Upper lobe of left lung (tissue), 6 donors: ENCODE measurements at regions not wholly inside any gene's neighbourhood (a gene's known extent, or its start where the extent isn't known, plus 50 kb on each side); places are given as distances from the start of the nearest gene placed in this dataset.
A peak's percentile ranks its signal among the peaks of the same experiment; 100 is the strongest.

Experiments
- ATAC-seq, 2 donors: fragments of 200-7000 bp; cut with Tn5 transposase; one replicate each; pipeline ENCODE4 v1.9.1; 2022; ENCODE audit warnings: mild to moderate bottlenecking in 2 of 2, moderate library complexity in 2 of 2; ENCODE audit not compliant: low FRiP score in 2 of 2
- DNase-seq, 2 donors: peaks; one replicate each; pipeline ENCODE4 v3.0.0-alpha.2; 2019 to 2020
- H3K27ac ChIP-seq, 4 donors: fragments of 200-600 bp; sonication (generic); one replicate each; pipeline ENCODE4 v1.5.1; 2016 to 2019
- H3K27me3 ChIP-seq, 4 donors: fragments of 200-600 bp; sonication (generic); one replicate each; pipeline ENCODE4 v1.5.1; 2017 to 2019
- H3K36me3 ChIP-seq, 4 donors: fragments of 200-600 bp; sonication (generic); one replicate each; pipeline ENCODE4 v1.5.1; 2016 to 2019
- H3K4me1 ChIP-seq, 4 donors: fragments of 200-600 bp; sonication (generic); one replicate each; pipeline ENCODE4 v1.5.1; 2018 to 2019
- H3K4me3 ChIP-seq, 4 donors: fragments of 200-600 bp; sonication (generic); one replicate each; pipeline ENCODE4 v1.5.1; 2017 to 2019; ENCODE audit warnings: mild to moderate bottlenecking in 2 of 4, moderate library complexity in 1 of 4
- H3K9me3 ChIP-seq, 4 donors: fragments of 200-600 bp; sonication (generic); one replicate each; pipeline ENCODE4 v1.5.1; 2018 to 2019
- EP300 ChIP-seq, 4 donors: sonication (generic); formaldehyde crosslinking; IDR thresholded peaks; one replicate each; pipeline ENCODE4 v1.5.1; 2017; ENCODE audit warnings: antibody characterized with exemption in 4 of 4, control low read depth in 2 of 4
- POLR2A ChIP-seq, 4 donors: fragments of 450-650 bp; IDR thresholded peaks; one replicate each; pipeline ENCODE4 v1.5.1; 2016 to 2017; ENCODE audit warnings: antibody characterized with exemption in 4 of 4, mild to moderate bottlenecking in 2 of 4
- POLR2AphosphoS5 ChIP-seq, 2 donors: sonication (generic); formaldehyde crosslinking; IDR thresholded peaks; one replicate each; pipeline ENCODE4 v1.5.1; 2017; ENCODE audit warnings: antibody characterized with exemption in 2 of 2
- WGBS, 2 donors: methylation state at CpG; one replicate each; pipeline ENCODE4 v1.1.5; 2017 to 2018; 5-methylcytosine and 5-hydroxymethylcytosine counted together
- TF ChIP-seq, protein P1 (sequence below), 6 experiments: fragments of 450-650 bp in 4 of 6; fragments of 200-600 bp in 2 of 6; sonication (generic) in 2 of 6; IDR thresholded peaks; one replicate each; pipeline ENCODE4 v1.5.1; 2016 to 2019; ENCODE audit warnings: antibody characterized with exemption in 6 of 6
- donor health status: DM: no; HTN: no; CAD: no; lungs with moderate emphysema.
- donor health status: DM: no; HTN: yes; CAD: no; lungs with severe emphysema.

DNA sequence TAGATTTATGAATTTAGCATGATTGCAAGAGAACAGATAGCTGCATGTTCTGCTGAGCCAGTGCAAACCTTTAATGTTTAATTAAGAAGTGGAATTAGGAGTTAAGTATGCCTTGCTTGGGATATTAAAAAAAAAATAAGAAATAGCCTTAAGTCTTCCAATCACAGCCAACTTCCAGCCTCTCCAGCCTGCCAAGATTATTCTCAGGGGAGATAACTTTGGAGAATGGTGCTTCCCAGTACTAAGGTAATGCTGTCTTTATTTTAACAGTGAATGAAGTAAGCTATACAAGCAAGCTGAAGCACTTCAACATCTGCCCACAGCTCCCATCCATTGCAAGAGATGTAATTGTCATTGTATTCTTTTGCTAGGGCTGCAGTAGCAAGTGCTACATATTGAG is 389.5 kb upstream of the ASIC2 start:
- Histone ChIP-seq H3K9me3 (no peaks in the 10 kb centered on the region), H3K4me1 (no peaks in the 10 kb centered on the region), H3K27ac (no peak overlapping the region), H3K27me3 (no peaks in the 10 kb centered on the region), H3K4me3 (no peak overlapping the region), H3K36me3 (no peaks in the 10 kb centered on the region)
- DNase-seq (no peak), ATAC-seq (no peak)
- TF ChIP-seq POLR2AphosphoS5 (IDR thresholded peaks at IDR 0.05): no peak
- TF ChIP-seq POLR2A (IDR thresholded peaks at IDR 0.05): no peak
- TF ChIP-seq EP300 (IDR thresholded peaks at IDR 0.05): no peak
- TF ChIP-seq, protein P1, sequence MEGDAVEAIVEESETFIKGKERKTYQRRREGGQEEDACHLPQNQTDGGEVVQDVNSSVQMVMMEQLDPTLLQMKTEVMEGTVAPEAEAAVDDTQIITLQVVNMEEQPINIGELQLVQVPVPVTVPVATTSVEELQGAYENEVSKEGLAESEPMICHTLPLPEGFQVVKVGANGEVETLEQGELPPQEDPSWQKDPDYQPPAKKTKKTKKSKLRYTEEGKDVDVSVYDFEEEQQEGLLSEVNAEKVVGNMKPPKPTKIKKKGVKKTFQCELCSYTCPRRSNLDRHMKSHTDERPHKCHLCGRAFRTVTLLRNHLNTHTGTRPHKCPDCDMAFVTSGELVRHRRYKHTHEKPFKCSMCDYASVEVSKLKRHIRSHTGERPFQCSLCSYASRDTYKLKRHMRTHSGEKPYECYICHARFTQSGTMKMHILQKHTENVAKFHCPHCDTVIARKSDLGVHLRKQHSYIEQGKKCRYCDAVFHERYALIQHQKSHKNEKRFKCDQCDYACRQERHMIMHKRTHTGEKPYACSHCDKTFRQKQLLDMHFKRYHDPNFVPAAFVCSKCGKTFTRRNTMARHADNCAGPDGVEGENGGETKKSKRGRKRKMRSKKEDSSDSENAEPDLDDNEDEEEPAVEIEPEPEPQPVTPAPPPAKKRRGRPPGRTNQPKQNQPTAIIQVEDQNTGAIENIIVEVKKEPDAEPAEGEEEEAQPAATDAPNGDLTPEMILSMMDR (IDR thresholded peaks at IDR 0.05): no peak

DNA sequence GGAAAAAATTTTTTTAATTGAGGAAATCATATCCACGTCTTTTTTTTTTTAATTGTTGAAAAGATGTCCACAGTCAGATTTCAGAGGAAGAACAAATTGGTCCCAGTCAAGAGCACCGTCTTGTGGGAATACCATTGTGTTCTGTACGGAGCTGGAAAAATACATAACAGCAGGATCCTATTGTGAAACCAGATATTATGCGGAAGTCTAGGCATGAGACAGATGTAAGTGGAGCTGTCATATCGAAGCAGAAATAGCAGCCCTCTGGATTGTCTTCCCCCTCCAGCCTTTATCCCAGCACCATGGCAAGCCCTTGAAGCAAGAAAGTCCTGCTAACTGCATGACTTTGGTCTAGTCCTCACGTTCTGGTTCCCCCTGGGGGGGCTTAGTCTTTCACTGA is 391.6 kb upstream of the ASIC2 start:
- TF ChIP-seq, protein P1 (IDR thresholded peaks at IDR 0.05): no peak
- TF ChIP-seq POLR2AphosphoS5 (IDR thresholded peaks at IDR 0.05) (no peak), POLR2A (IDR thresholded peaks at IDR 0.05) (no peak), EP300 (IDR thresholded peaks at IDR 0.05) (no peak)
- WGBS, 2 donors: 68 to 76% methylated on average over 6 of the region's 6 CpGs
- DNase-seq (no peak), ATAC-seq (no peak)
- H3K4me1 ChIP-seq: no peaks in the 10 kb centered on the region
- H3K27me3 ChIP-seq: no peaks in the 10 kb centered on the region
- H3K4me3 ChIP-seq: no peak overlapping the region
- H3K36me3 ChIP-seq: no peaks in the 10 kb centered on the region
- no peaks in the 10 kb centered on the region for H3K9me3 ChIP-seq
- no peak overlapping the region for H3K27ac ChIP-seq

DNA sequence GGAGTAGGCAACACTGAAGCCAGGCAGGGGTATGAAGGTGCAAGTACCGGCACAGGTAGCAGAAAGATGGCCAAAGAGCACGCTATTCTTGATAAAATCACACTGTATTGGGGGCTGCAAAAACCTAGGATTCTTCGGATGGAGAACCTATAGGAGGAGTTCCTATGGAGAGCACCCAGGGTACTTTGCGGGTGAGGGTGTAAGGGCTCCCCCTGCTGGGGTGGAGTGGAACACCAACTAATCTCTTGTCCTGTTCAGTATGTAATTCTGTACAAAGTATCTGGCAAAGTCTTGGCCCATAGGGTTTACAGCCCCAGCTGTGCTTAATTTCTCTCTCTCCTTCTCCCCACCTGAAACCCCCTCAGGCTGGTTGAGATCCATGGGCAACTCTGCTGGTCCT is 393.1 kb upstream of the ASIC2 start:
- Histone ChIP-seq H3K4me1 (no peaks in the 10 kb centered on the region), H3K9me3 (no peaks in the 10 kb centered on the region), H3K27me3 (no peaks in the 10 kb centered on the region), H3K4me3 (no peak overlapping the region), H3K27ac (no peak overlapping the region), H3K36me3 (no peaks in the 10 kb centered on the region)
- peak in 1 of 2 donors; percentile 21 for ATAC-seq
- no peak for TF ChIP-seq POLR2AphosphoS5 (IDR thresholded peaks at IDR 0.05)
- TF ChIP-seq EP300 (IDR thresholded peaks at IDR 0.05): no peak
- TF ChIP-seq, protein P1 (IDR thresholded peaks at IDR 0.05): peak in 1 of 6 experiments; percentile 6
- TF ChIP-seq POLR2A (IDR thresholded peaks at IDR 0.05): no peak
- WGBS, 2 donors: 65 to 79% methylated on average over 4 of the region's 4 CpGs
- no peak for DNase-seq

DNA sequence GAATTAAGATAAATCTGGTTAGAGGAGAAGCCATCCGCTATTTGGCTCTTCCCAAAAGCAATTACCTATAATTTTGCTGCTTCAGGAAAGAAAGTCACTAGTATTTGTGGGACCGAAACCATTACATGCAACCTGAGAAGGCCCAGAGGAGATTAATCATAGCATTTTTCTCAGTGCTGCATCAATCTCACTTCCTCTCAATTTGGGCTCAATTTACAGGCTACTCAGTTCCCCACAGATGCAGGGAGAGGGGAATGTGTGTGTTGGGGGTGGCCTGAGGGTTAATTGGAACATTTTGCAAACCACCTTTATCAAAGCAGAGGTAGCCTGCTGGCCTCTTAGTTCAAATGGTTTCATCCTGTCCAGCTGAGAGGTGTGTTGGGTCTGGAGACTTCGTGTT is 394.7 kb upstream of the ASIC2 start:
- ATAC-seq (no peak), DNase-seq (no peak)
- no peak overlapping the region for H3K27ac ChIP-seq
- WGBS, 2 donors: 79 to 80% methylated on average over 3 of the region's 3 CpGs
- no peaks in the 10 kb centered on the region for H3K36me3 ChIP-seq
- H3K4me1 ChIP-seq: no peaks in the 10 kb centered on the region
- no peak overlapping the region for H3K4me3 ChIP-seq
- TF ChIP-seq EP300 (IDR thresholded peaks at IDR 0.05): no peak
- no peak for TF ChIP-seq POLR2A (IDR thresholded peaks at IDR 0.05)
- no peak for TF ChIP-seq POLR2AphosphoS5 (IDR thresholded peaks at IDR 0.05)
- TF ChIP-seq, protein P1 (IDR thresholded peaks at IDR 0.05): no peak
- no peaks in the 10 kb centered on the region for H3K9me3 ChIP-seq
- H3K27me3 ChIP-seq: no peaks in the 10 kb centered on the region

DNA sequence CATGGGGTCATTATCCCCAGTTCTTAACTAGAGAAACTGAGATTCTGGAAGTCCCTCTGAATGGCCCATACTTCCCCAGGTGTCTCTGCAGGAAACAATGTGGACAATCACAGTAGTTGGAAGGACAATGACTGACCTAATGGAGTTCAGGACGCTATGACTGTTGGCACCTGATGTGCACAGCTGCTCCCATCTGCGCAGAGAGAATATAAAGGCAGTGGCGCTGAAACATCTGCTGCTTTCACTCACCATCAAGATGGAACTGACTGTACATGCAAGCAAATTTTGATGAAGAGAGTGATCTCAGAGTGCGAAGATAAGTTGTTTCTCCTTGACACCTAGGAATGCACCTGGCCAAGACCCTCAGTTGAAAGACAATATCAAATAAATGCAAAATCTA is 395.7 kb upstream of the ASIC2 start:
- no peaks in the 10 kb centered on the region for H3K36me3 ChIP-seq
- H3K27ac ChIP-seq: no peak overlapping the region
- DNase-seq (no peak), ATAC-seq (no peak)
- H3K27me3 ChIP-seq: no peaks in the 10 kb centered on the region
- TF ChIP-seq POLR2A (IDR thresholded peaks at IDR 0.05) (no peak), EP300 (IDR thresholded peaks at IDR 0.05) (no peak), POLR2AphosphoS5 (IDR thresholded peaks at IDR 0.05) (no peak)
- no peaks in the 10 kb centered on the region for H3K4me1 ChIP-seq
- no peaks in the 10 kb centered on the region for H3K9me3 ChIP-seq
- H3K4me3 ChIP-seq: no peak overlapping the region
- 91 to 95% methylated on average over 4 of the region's 4 CpGs for WGBS, 2 donors
